ENCODE measurements at regions not wholly inside any gene's neighbourhood (a gene's known extent, or its start where the extent isn't known, plus 50 kb on each side); places are given as distances from the start of the nearest gene placed in this dataset.
"Not testable (repeated sequence)": the region's sequence is repeated elsewhere in the genome, so short reads cannot be mapped to it uniquely, and the experiment has no call there.

- Histone ChIP-seq H3K27ac (ENCODE audit: low read length in 2 of 2) (no peak overlapping the region), H3K36me3 (replicated peaks in 1 of 2; ENCODE audit: control extremely low read depth in 1 of 2, control insufficient read depth in 1 of 2, extremely low read depth in 1 of 2, insufficient read depth in 2 of 2, low read length in 1 of 2) (no peaks in the 10 kb centered on the region), H3K4me3 (ENCODE audit: control extremely low read depth in 1 of 5, extremely low read depth in 1 of 5, insufficient read depth in 1 of 5, low read depth in 2 of 5, low read length in 4 of 5) (no peak overlapping the region), H3K9ac (ENCODE audit: low read length) (no peak overlapping the region), H2AFZ (ENCODE audit: insufficient read depth, low read depth, low read length, poor library complexity, severe bottlenecking) (no peak overlapping the region), H3K9me3 (ENCODE audit: control extremely low read depth in 1 of 3, control insufficient read depth in 2 of 3, insufficient read depth in 1 of 3, low read length in 2 of 3) (peaks cover 0 to 8% (median 0%) of the 10 kb centered on the region in 3 donors), H3K4me1 (ENCODE audit: control insufficient read depth in 2 of 2, insufficient read depth in 2 of 2, low read length in 2 of 2) (no peaks in the 10 kb centered on the region), H4K20me1 (ENCODE audit: control insufficient read depth, insufficient read depth, low read length, poor library complexity, severe bottlenecking) (no peaks in the 10 kb centered on the region), H3K4me2 (replicated peaks; ENCODE audit: low read depth, low read length, poor library complexity, severe bottlenecking) (no peak overlapping the region), H3K27me3 (replicated peaks in 1 of 4; ENCODE audit: control extremely low read depth in 1 of 4, control insufficient read depth in 3 of 4, insufficient read depth in 4 of 4, low read length in 3 of 4) (no peaks in the 10 kb centered on the region), H3K79me2 (ENCODE audit: control insufficient read depth, insufficient read depth, low read length) (no peaks in the 10 kb centered on the region)
- DNase-seq (no peak), ATAC-seq (ENCODE audit: low read depth) (no peak)
- H3K27me3 Mint-ChIP-seq, result peaks cover 6% of the 10 kb centered on the region
- intact Hi-C loops (cut with micrococcal nuclease), result no loop called here
- no peak overlapping the region for H3K27ac Mint-ChIP-seq
- no peak overlapping the region for H3K4me3 Mint-ChIP-seq
- no peak for TF ChIP-seq EZH2 (IDR thresholded peaks at IDR 0.05; ENCODE audit: borderline replicate concordance, insufficient read depth, low read depth, low read length, poor library complexity, severe bottlenecking)
- no peak for TF ChIP-seq CTCF (IDR thresholded peaks at IDR 0.05)
- no peaks in the 10 kb centered on the region for H3K4me1 Mint-ChIP-seq
- ChIA-PET POLR2A (no interaction called here), CTCF (no interaction called here)
- H3K9me3 Mint-ChIP-seq (ENCODE audit: insufficient read depth), result no peaks in the 10 kb centered on the region
- 92% methylated on average over 4 of the region's 6 CpGs for WGBS (ENCODE audit: insufficient coverage)
Observed at GRCh38 chr7:33794959-33795358, 110.4 kb upstream of the BMPER start.

GRCh38 chr7:33796538-33796937 is 108.8 kb upstream of the BMPER start:
- Mint-ChIP-seq H3K4me1 (no peaks in the 10 kb centered on the region), H3K9me3 (ENCODE audit: insufficient read depth) (no peaks in the 10 kb centered on the region), H3K27ac (no peak overlapping the region), H3K27me3 (no peaks in the 10 kb centered on the region), H3K4me3 (no peak overlapping the region)
- CTCF ChIA-PET, result no interaction called here
- ATAC-seq (ENCODE audit: low read depth) (no peak), DNase-seq (no peak)
- Histone ChIP-seq H4K20me1 (ENCODE audit: control insufficient read depth, insufficient read depth, low read length, poor library complexity, severe bottlenecking) (no peaks in the 10 kb centered on the region), H3K27ac (ENCODE audit: low read length in 2 of 2) (no peak overlapping the region), H3K9ac (ENCODE audit: low read length) (no peak overlapping the region), H3K4me1 (ENCODE audit: control insufficient read depth in 2 of 2, insufficient read depth in 2 of 2, low read length in 2 of 2) (no peaks in the 10 kb centered on the region), H3K27me3 (replicated peaks in 1 of 4; ENCODE audit: control extremely low read depth in 1 of 4, control insufficient read depth in 3 of 4, insufficient read depth in 4 of 4, low read length in 3 of 4) (no peaks in the 10 kb centered on the region), H2AFZ (ENCODE audit: insufficient read depth, low read depth, low read length, poor library complexity, severe bottlenecking) (no peak overlapping the region), H3K9me3 (ENCODE audit: control extremely low read depth in 1 of 3, control insufficient read depth in 2 of 3, insufficient read depth in 1 of 3, low read length in 2 of 3) (peaks cover 0 to 8% (median 0%) of the 10 kb centered on the region in 3 donors), H3K36me3 (replicated peaks in 1 of 2; ENCODE audit: control extremely low read depth in 1 of 2, control insufficient read depth in 1 of 2, extremely low read depth in 1 of 2, insufficient read depth in 2 of 2, low read length in 1 of 2) (no peaks in the 10 kb centered on the region), H3K4me3 (ENCODE audit: control extremely low read depth in 1 of 5, extremely low read depth in 1 of 5, insufficient read depth in 1 of 5, low read depth in 2 of 5, low read length in 4 of 5) (no peak overlapping the region), H3K4me2 (replicated peaks; ENCODE audit: low read depth, low read length, poor library complexity, severe bottlenecking) (no peak overlapping the region), H3K79me2 (ENCODE audit: control insufficient read depth, insufficient read depth, low read length) (no peaks in the 10 kb centered on the region)
- WGBS (ENCODE audit: insufficient coverage), result no CpG with 5 or more reads among the region's 1 CpG
- intact Hi-C loops (cut with micrococcal nuclease), result no loop called here
- TF ChIP-seq EZH2 (IDR thresholded peaks at IDR 0.05; ENCODE audit: borderline replicate concordance, insufficient read depth, low read depth, low read length, poor library complexity, severe bottlenecking), result no peak
- TF ChIP-seq CTCF (IDR thresholded peaks at IDR 0.05), result no peak
- POLR2A ChIA-PET, result no interaction called here

DNA sequence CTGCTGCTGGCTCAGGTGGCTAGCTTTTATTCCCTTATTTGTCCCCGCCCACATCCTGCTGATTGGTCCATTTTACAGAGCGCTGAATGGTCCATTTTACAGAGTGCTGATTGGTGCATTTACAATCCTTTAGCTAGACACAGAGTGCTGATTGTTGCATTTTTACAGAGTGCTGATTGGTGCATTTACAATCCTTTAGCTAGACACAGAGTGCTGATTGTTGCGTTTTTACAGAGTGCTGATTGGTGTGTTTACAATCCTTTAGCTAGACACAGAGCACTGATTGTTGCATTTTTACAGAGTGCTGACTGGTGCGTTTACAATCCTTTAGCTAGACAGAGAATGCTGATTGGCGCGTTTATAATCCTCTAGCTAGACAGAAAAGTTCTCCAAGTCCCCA is 107.8 kb upstream of the BMPER start:
- H3K9me3 Mint-ChIP-seq (ENCODE audit: insufficient read depth); H3K4me3 ChIP-seq (ENCODE audit: control extremely low read depth in 1 of 5, extremely low read depth in 1 of 5, insufficient read depth in 1 of 5, low read depth in 2 of 5, low read length in 4 of 5); H3K27me3 Mint-ChIP-seq; H3K27ac Mint-ChIP-seq; POLR2A ChIA-PET; H4K20me1 ChIP-seq (ENCODE audit: control insufficient read depth, insufficient read depth, low read length, poor library complexity, severe bottlenecking); H3K9ac ChIP-seq (ENCODE audit: low read length); H3K4me1 Mint-ChIP-seq; H3K4me2 ChIP-seq (replicated peaks; ENCODE audit: low read depth, low read length, poor library complexity, severe bottlenecking); H2AFZ ChIP-seq (ENCODE audit: insufficient read depth, low read depth, low read length, poor library complexity, severe bottlenecking); ATAC-seq (ENCODE audit: low read depth); H3K4me1 ChIP-seq (ENCODE audit: control insufficient read depth in 2 of 2, insufficient read depth in 2 of 2, low read length in 2 of 2); H3K27me3 ChIP-seq (replicated peaks in 1 of 4; ENCODE audit: control extremely low read depth in 1 of 4, control insufficient read depth in 3 of 4, insufficient read depth in 4 of 4, low read length in 3 of 4); H3K27ac ChIP-seq (ENCODE audit: low read length in 2 of 2); intact Hi-C loops (cut with micrococcal nuclease); H3K4me3 Mint-ChIP-seq; DNase-seq; H3K36me3 ChIP-seq (replicated peaks in 1 of 2; ENCODE audit: control extremely low read depth in 1 of 2, control insufficient read depth in 1 of 2, extremely low read depth in 1 of 2, insufficient read depth in 2 of 2, low read length in 1 of 2); CTCF ChIA-PET; H3K9me3 ChIP-seq (ENCODE audit: control extremely low read depth in 1 of 3, control insufficient read depth in 2 of 3, insufficient read depth in 1 of 3, low read length in 2 of 3); H3K79me2 ChIP-seq (ENCODE audit: control insufficient read depth, insufficient read depth, low read length): not testable (repeated sequence)
- 92% methylated on average over 4 of the region's 6 CpGs for WGBS (ENCODE audit: insufficient coverage)
